Suprapubic skin (tissue), 4 donors: ENCODE measurements at regions not wholly inside any gene's neighbourhood (a gene's known extent, or its start where the extent isn't known, plus 50 kb on each side); places are given as distances from the start of the nearest gene placed in this dataset.

ENCODE experiments used
- DNase-seq, 2 donors: peaks; one replicate each; pipeline ENCODE4 v3.0.0-alpha.2; 2019; ENCODE audit warnings: low spot score in 2 of 2
- H3K27ac ChIP-seq: fragments of 200-600 bp; sonication (generic); one replicate; pipeline ENCODE4 v1.5.1; 2019
- H3K27me3 ChIP-seq: fragments of 200-600 bp; sonication (generic); one replicate; pipeline ENCODE4 v1.5.1; 2019
- H3K36me3 ChIP-seq: fragments of 200-600 bp; sonication (generic); one replicate; pipeline ENCODE4 v1.5.1; 2019
- H3K4me1 ChIP-seq: fragments of 200-600 bp; sonication (generic); one replicate; pipeline ENCODE4 v1.5.1; 2019
- H3K4me3 ChIP-seq: fragments of 200-600 bp; sonication (generic); one replicate; pipeline ENCODE4 v1.5.1; 2019; ENCODE audit warnings: mild to moderate bottlenecking
- H3K9me3 ChIP-seq: fragments of 200-600 bp; sonication (generic); one replicate; pipeline ENCODE4 v1.5.1; 2019
- CTCF ChIP-seq, 2 donors: fragments of 200-600 bp in 1 of 2; fragments of 450-650 bp in 1 of 2; sonication (generic) in 1 of 2; IDR thresholded peaks; one replicate each; pipeline ENCODE4 v1.5.1; 2016 to 2019; ENCODE audit warnings: antibody characterized with exemption in 2 of 2, mild to moderate bottlenecking in 1 of 2, moderate library complexity in 1 of 2
- EP300 ChIP-seq: sonication (generic); formaldehyde crosslinking; IDR thresholded peaks from one replicate; pipeline ENCODE4 v1.6.1; 2017; ENCODE audit warnings: antibody characterized with exemption
- POLR2A ChIP-seq, 2 donors: fragments of 450-650 bp; IDR thresholded peaks; one replicate each; pipeline ENCODE4 v1.6.1; 2017; ENCODE audit warnings: antibody characterized with exemption in 2 of 2, mild to moderate bottlenecking in 2 of 2, moderate library complexity in 2 of 2
- POLR2AphosphoS5 ChIP-seq, 3 donors: sonication (generic); formaldehyde crosslinking; IDR thresholded peaks; one replicate each; pipeline ENCODE4 v1.6.1; 2017; ENCODE audit warnings: antibody characterized with exemption in 3 of 3
- WGBS: methylation state at CpG from one replicate; pipeline ENCODE4 v1.1.5; 2018; 5-methylcytosine and 5-hydroxymethylcytosine counted together

GRCh38 chr1:237998581-237998980 is 107.9 kb upstream of the ZP4 start:
- Histone ChIP-seq H3K9me3 (no peaks in the 10 kb centered on the region), H3K4me1 (no peaks in the 10 kb centered on the region), H3K36me3 (no peaks in the 10 kb centered on the region), H3K27ac (no peak overlapping the region), H3K4me3 (no peak overlapping the region), H3K27me3 (no peaks in the 10 kb centered on the region)
- DNase-seq = no peak
- TF ChIP-seq POLR2AphosphoS5 (IDR thresholded peaks at IDR 0.05) (no peak), EP300 (no peak), CTCF (IDR thresholded peaks at IDR 0.05) (no peak), POLR2A (IDR thresholded peaks at IDR 0.05) (no peak)
- WGBS = 62% methylated on average over 4 of the region's 4 CpGs

- Histone ChIP-seq H3K27ac (no peak overlapping the region), H3K36me3 (no peaks in the 10 kb centered on the region), H3K4me3 (no peak overlapping the region), H3K9me3 (no peaks in the 10 kb centered on the region), H3K27me3 (no peaks in the 10 kb centered on the region), H3K4me1 (no peaks in the 10 kb centered on the region)
- TF ChIP-seq POLR2A (IDR thresholded peaks at IDR 0.05) (no peak), CTCF (IDR thresholded peaks at IDR 0.05) (no peak), EP300 (no peak), POLR2AphosphoS5 (IDR thresholded peaks at IDR 0.05) (no peak)
- WGBS = 59% methylated on average over 2 of the region's 2 CpGs
- no peak for DNase-seq
These were observed 92.8 kb upstream of the ZP4 start for GRCh38 chr1:237983496-237983895.

GRCh38 chr1:237981223-237981622 is 90.5 kb upstream of the ZP4 start:
- H3K9me3 ChIP-seq = no peaks in the 10 kb centered on the region
- H3K4me3 ChIP-seq = no peak overlapping the region
- H3K36me3 ChIP-seq = no peaks in the 10 kb centered on the region
- TF ChIP-seq EP300 = no peak
- no peak for TF ChIP-seq CTCF (IDR thresholded peaks at IDR 0.05)
- no peak for TF ChIP-seq POLR2AphosphoS5 (IDR thresholded peaks at IDR 0.05)
- no peak for TF ChIP-seq POLR2A (IDR thresholded peaks at IDR 0.05)
- 86% methylated on average over 3 of the region's 3 CpGs for WGBS
- no peak overlapping the region for H3K27ac ChIP-seq
- H3K4me1 ChIP-seq = no peaks in the 10 kb centered on the region
- no peak for DNase-seq
- H3K27me3 ChIP-seq = no peaks in the 10 kb centered on the region

GRCh38 chr1:237976331-237976730 is 85.6 kb upstream of the ZP4 start:
- Histone ChIP-seq H3K27me3 (no peaks in the 10 kb centered on the region), H3K36me3 (no peaks in the 10 kb centered on the region), H3K27ac (no peak overlapping the region), H3K4me3 (no peak overlapping the region), H3K4me1 (no peaks in the 10 kb centered on the region), H3K9me3 (no peaks in the 10 kb centered on the region)
- TF ChIP-seq EP300 = no peak
- no peak for TF ChIP-seq POLR2A (IDR thresholded peaks at IDR 0.05)
- no peak for TF ChIP-seq POLR2AphosphoS5 (IDR thresholded peaks at IDR 0.05)
- no peak for TF ChIP-seq CTCF (IDR thresholded peaks at IDR 0.05)
- WGBS = 55% methylated on average over 1 of the region's 1 CpG
- DNase-seq = no peak

GRCh38 chr1:237975903-237976302 is 85.2 kb upstream of the ZP4 start:
- Histone ChIP-seq H3K27ac (no peak overlapping the region), H3K4me3 (no peak overlapping the region), H3K4me1 (no peaks in the 10 kb centered on the region), H3K27me3 (no peaks in the 10 kb centered on the region), H3K9me3 (no peaks in the 10 kb centered on the region), H3K36me3 (no peaks in the 10 kb centered on the region)
- TF ChIP-seq CTCF (IDR thresholded peaks at IDR 0.05) (no peak), EP300 (no peak), POLR2AphosphoS5 (IDR thresholded peaks at IDR 0.05) (no peak), POLR2A (IDR thresholded peaks at IDR 0.05) (no peak)
- WGBS = 46% methylated on average over 1 of the region's 1 CpG
- DNase-seq = no peak
